ENCODE measurements at regions not wholly inside any gene's neighbourhood (a gene's known extent, or its start where the extent isn't known, plus 50 kb on each side); places are given as distances from the start of the nearest gene placed in this dataset.
"Not testable (repeated sequence)": the region's sequence is repeated elsewhere in the genome, so short reads cannot be mapped to it uniquely, and the experiment has no call there.

DNA sequence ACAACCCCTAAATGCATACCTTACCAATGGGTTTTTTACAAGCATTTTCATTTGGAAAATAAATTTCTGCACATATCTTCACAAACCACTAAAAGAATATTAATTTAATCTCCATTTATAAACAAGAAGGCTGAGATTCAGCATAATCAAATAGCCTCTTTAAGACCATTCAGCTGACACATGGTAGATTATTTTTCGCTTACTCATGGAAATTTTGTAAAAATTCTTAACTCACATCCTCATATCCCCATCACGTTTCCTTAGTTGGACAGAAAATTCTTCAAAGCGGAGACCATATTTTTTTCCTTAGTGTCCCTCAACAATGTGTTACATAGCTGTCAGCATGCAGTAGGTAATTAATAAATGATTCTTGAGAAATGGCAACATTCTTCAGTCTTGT is 439.6 kb upstream of the PTCHD4 start:
- DNase-seq (ENCODE audit: low read depth): no peak
- TF ChIP-seq, protein P1, sequence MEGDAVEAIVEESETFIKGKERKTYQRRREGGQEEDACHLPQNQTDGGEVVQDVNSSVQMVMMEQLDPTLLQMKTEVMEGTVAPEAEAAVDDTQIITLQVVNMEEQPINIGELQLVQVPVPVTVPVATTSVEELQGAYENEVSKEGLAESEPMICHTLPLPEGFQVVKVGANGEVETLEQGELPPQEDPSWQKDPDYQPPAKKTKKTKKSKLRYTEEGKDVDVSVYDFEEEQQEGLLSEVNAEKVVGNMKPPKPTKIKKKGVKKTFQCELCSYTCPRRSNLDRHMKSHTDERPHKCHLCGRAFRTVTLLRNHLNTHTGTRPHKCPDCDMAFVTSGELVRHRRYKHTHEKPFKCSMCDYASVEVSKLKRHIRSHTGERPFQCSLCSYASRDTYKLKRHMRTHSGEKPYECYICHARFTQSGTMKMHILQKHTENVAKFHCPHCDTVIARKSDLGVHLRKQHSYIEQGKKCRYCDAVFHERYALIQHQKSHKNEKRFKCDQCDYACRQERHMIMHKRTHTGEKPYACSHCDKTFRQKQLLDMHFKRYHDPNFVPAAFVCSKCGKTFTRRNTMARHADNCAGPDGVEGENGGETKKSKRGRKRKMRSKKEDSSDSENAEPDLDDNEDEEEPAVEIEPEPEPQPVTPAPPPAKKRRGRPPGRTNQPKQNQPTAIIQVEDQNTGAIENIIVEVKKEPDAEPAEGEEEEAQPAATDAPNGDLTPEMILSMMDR (IDR thresholded peaks at IDR 0.05; ENCODE audit: low read length, missing control alignments): no peak

DNA sequence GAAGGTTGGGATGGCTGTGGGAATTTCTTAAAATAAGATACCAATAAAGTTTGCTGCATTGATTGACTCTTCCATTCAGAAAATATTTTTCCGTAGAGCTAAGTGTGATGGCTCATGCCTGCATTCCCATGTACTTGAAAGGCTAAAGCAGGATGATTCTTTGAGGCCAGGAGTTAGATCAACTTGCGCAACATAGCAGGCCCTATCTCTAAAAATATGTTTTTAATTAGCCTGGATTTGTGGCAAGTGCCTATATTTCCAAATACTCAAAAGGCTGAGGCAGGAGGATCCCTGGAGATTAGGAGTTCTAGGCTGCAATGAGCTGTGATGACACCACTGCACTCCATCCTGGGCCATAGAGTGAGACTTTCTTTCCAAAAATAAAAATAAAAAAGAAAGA is 431.2 kb upstream of the PTCHD4 start:
- TF ChIP-seq, protein P1 (IDR thresholded peaks at IDR 0.05; ENCODE audit: low read length, missing control alignments): no peak
- H3K4me3 ChIP-seq (replicated peaks; ENCODE audit: low read depth, low read length): no peak overlapping the region
- no peak for DNase-seq (ENCODE audit: low read depth)

More for the DNA sequence above, 439.6 kb upstream of the PTCHD4 start:
- H3K4me3 ChIP-seq (replicated peaks; ENCODE audit: low read depth, low read length): no peak overlapping the region

DNA sequence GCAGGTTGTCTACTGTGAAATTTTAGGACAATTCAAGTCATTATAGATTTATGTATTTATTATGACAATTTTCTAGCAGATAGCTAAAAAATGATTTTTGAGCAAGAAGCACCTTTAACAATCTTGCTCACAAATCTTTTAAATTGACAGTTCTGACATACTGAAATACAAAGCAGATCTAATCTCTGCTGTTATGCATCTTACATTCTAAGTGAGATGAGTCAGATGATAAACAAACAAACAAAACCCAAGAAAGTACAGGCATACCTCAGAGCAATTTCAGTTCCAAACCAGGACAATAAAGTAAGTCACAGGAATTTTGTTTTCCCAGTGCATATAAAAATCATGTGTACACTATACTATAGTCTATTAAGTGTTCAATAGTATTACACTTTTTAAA is 430.7 kb upstream of the PTCHD4 start:
- TF ChIP-seq, protein P1 (IDR thresholded peaks at IDR 0.05; ENCODE audit: low read length, missing control alignments): no peak
- no peak overlapping the region for H3K4me3 ChIP-seq (replicated peaks; ENCODE audit: low read depth, low read length)
- DNase-seq (ENCODE audit: low read depth): no peak

DNA sequence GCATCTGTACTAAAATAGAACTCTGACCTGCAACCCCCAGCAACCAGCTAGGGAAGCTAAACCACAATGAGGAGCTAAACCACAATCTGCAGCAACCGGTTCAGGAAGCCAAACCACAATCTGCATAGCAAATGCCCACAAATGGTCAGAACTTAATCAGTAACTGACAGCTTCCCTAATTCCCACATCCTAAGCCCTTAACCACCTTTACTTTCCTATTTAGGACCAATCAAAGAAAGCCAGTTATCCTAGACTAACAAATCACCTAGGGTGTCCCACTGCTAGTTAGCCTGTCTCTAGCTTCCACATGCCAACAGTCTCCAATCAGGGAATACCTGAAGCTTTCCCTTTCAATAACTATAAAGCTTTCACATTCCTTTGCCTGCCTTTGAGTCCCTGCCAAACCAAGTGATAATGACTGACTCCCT is 424.6 kb upstream of the PTCHD4 start:
- peak; percentile 46 for DNase-seq (ENCODE audit: low read depth)
- no peak overlapping the region for H3K4me3 ChIP-seq (replicated peaks; ENCODE audit: low read depth, low read length)
- TF ChIP-seq, protein P1 (IDR thresholded peaks at IDR 0.05; ENCODE audit: low read length, missing control alignments): no peak

DNA sequence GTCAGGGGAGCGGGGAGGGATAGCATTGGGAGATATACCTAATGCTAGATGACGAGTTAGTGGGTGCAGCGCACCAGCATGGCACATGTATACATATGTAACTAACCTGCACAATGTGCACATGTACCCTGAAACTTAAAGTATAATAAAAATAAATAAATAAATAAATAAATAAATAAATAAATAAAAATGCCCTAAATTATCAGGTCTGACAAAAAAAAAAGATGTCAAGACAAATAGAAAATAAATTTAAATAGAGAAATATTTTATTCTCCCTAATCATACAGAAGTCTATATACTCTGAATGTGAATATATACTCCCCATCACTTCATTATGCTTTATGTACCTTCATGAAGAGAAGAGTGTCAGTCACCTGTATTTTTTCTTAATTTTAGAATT is 420.0 kb upstream of the PTCHD4 start:
- not testable (repeated sequence) for DNase-seq (ENCODE audit: low read depth); H3K4me3 ChIP-seq (replicated peaks; ENCODE audit: low read depth, low read length)

DNA sequence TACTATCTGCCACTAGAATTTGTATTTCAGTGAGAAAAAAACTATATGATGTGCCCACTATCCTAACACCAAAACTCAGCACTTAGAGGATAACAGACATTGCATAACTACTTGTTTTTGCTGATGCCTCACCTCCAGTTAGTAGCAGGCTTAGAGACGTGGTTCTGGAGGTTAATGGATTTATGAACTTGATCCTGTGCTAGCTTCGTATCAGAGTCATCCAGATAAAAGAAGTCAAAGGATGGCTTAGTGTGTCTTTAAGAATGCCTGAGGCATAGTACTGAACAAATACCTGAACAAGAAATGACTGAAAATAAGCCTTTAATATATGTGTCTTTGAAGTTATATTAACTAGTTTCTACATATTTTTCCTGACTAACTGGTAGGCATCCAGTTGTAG is 414.9 kb upstream of the PTCHD4 start:
- H3K4me3 ChIP-seq (replicated peaks; ENCODE audit: low read depth, low read length): no peak overlapping the region
- TF ChIP-seq, protein P1 (IDR thresholded peaks at IDR 0.05; ENCODE audit: low read length, missing control alignments): no peak
- DNase-seq (ENCODE audit: low read depth): no peak

DNA sequence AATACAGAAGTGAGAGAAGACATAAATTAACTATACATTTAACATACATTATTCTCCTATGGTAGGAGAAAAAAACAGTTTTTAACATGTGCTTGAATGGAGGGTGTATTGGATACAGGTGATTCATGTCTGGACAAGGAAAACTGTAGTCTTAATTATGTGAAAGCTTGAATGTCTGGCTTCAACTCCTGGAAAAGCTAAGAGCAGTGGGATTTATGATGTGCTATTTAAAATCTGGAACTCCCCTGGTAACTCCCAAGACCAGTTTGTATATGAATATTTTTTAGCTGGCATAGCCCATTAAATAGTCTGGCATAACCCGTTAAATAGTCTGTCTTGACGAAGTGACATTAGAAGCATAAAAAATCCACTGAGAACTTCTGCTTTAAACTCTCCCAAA is 410.0 kb upstream of the PTCHD4 start:
- no peak overlapping the region for H3K4me3 ChIP-seq (replicated peaks; ENCODE audit: low read depth, low read length)
- no peak for DNase-seq (ENCODE audit: low read depth)
- TF ChIP-seq, protein P1 (IDR thresholded peaks at IDR 0.05; ENCODE audit: low read length, missing control alignments): no peak
